OCI-LY3 (cell line): ENCODE measurements at regions not wholly inside any gene's neighbourhood (a gene's known extent, or its start where the extent isn't known, plus 50 kb on each side); places are given as distances from the start of the nearest gene placed in this dataset.

Experiments
- CTCF ChIP-seq: fragments of 200-600, 300-600 bp; sonication (generic); IDR thresholded peaks from 2 replicates; pipeline ENCODE4 v1.5.1; 2014; ENCODE audit warnings: antibody characterized with exemption, low read length, low read depth
- EZH2phosphoT487 ChIP-seq: fragments of 200-600 bp; shearing (Covaris generic); IDR thresholded peaks from 2 replicates; pipeline ENCODE4 v1.6.1; 2018; ENCODE audit warnings: antibody characterized with exemption, mixed run types, low read depth

- TF ChIP-seq CTCF, result no peak
- no peak for TF ChIP-seq EZH2phosphoT487
Measured at GRCh38 chr4:117515921-117516320, 430.5 kb upstream of the TRAM1L1 start.
